SW 1271 (cell line): ENCODE measurements at regions not wholly inside any gene's neighbourhood (a gene's known extent, or its start where the extent isn't known, plus 50 kb on each side); places are given as distances from the start of the nearest gene placed in this dataset.
"Not testable (repeated sequence)": the region's sequence is repeated elsewhere in the genome, so short reads cannot be mapped to it uniquely, and the experiment has no call there.

ENCODE experiments used
- DNase-seq, 2 experiments: peaks; one replicate each; lab custom pipeline; 2025; lab: John Stamatoyannopoulos, UW

DNA sequence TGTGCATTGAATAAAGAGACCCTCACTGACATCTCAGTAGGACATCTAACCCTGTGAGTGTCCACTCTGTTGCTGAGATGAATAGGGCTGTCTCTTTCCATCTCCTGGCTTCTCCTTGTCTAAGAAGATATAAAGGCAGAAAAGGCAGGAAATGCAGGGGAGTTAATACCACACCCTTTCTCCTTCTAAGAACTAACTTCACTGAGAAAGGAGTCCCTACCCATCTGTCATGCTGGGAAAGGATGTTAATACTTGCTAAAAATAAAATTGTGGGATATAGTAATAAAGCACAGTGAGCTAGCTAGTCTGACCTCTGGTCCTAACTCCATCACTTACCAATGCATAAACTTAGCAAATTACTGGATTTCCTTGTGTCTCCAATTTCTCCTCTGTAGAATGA lies 213.9 kb upstream of the FIGN start:
- no peak for DNase-seq

DNA sequence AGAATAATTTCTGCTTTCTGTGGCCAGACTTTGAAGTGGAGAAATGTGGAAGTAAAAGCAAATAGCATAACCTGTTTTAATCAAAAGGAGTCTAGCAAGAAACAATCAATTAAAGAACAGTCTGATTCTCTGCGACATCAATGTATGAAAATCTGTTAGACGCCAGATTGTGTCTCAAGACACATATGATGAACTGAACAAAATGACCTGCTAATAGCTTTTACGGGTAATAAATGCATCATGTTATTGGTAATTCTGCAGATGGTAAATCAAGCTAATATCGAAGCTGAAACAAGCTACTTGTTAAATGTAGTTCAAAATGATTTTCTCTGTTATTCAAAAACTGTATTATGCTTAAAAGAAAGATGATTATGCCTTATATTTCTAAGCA lies 208.5 kb upstream of the FIGN start:
- DNase-seq = no peak

DNA sequence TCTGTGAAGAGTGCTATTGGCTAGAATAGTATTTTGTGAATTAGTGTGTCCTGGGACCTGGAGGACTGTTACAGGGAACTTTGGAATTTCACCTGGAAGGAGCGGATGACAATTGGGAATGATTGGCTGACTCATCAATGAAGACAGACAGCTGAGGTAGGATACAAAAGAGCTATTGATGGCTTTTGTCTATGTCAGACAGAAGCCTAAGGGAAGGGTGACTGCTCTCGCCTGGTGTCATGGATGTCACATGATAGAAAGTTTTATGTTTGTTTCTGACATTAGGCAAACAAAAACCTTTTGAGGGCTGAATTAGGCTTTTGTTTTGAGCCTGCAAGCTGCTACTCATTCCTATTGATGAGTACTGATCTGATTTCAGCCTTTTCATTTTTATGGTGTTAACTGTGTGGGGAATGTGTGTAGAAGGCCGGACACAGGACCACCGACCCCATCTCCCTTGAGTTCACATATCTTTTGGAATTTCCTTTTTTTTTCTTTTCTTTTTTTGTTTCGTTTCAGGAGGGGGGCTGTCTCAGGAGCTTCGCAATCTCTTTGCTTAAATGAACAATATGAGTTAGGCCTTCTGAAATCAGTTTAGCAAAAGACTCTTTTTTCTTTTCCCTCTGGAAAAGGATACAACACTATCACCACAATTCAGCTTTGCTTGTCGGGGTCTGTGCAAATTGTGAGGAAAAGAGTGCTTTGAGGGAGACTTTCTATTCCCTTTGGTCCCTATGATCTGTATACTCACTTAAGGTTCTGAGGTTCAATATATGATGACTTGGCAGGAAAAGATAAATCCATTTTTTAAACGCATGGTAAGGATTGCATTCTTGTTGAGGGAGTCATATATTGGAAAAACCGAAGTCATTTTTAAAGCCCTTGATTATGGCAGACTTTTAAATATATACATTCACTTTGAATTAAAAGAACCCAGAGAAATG lies 207.9 kb upstream of the FIGN start:
- DNase-seq = no peak

DNA sequence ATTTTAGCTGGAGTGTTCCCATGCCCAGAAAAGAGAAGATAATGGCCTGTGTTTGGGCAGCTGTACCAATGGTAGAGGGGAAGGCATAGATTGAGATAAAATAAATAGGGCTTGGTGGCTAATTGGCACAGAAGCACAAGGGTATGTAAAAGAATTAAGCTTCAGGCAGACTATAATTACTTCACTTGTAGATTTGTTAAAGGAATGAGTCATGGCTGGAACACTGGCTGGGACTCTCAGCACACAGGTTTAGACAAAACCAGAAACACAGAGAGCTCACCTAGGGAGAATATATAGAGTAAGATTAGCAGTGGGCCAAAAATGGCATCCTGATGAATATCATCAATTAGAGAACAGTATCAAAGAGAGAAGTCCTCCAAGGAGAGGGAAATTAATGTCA lies 198.3 kb upstream of the FIGN start:
- no peak for DNase-seq

DNA sequence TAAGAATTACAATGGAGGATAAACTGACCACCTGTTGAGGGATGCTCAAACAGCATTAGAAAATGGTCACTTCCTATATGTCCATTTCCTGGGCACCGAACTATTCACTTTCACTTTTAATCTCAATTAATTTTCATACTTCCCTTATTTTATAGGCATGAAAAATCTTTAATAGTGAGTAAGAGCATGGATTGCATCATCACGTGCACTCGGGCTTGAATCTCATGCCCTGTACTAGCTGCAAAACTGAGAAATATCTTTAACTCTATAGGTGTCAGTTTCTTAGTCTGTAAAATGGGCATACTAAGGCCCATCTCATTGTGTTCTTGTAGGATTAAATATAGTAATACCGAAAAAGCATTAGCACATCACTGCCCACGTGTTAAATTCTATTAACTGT lies 183.9 kb upstream of the FIGN start:
- DNase-seq = no peak

DNA sequence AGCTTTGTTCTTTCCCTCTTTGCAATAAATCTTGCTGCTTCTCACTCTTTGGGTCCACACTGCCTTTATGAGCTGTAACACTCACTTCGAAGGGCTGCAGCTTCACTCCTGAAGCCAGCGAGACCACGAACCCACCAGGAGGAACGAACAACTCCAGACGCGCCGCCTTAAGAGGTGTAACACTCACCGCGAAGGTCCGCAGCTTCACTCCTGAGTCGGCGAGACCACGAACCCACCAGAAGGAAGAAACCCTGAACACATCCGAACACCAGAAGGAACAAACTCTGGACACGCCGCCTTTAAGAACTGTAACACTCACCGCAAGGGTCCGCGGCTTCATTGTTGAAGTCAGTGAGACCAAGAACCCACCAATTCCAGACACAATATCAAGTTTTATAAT lies 178.7 kb upstream of the FIGN start:
- not testable (repeated sequence) for DNase-seq

DNA sequence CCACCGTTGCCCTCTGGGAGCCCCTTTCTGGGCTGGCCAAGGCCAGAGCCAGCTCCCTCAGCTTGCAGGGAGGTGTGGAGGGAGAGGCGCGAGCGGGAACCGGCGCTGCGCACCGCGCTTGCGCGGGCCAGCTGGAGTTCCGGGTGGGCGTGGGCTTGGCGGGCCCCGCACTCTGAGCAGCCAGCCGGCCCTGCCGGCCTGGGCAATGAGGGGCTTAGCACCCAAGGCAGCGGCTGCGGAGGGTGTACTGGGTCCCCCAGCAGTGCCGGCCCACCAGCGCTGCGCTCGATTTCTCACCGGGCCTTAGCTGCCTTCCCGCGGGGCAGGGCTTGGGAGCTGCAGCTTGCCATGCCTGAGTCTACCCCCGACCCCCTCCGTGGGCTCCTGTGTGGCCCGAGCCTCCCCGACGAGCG lies 177.7 kb upstream of the FIGN start:
- DNase-seq = not testable (repeated sequence)

DNA sequence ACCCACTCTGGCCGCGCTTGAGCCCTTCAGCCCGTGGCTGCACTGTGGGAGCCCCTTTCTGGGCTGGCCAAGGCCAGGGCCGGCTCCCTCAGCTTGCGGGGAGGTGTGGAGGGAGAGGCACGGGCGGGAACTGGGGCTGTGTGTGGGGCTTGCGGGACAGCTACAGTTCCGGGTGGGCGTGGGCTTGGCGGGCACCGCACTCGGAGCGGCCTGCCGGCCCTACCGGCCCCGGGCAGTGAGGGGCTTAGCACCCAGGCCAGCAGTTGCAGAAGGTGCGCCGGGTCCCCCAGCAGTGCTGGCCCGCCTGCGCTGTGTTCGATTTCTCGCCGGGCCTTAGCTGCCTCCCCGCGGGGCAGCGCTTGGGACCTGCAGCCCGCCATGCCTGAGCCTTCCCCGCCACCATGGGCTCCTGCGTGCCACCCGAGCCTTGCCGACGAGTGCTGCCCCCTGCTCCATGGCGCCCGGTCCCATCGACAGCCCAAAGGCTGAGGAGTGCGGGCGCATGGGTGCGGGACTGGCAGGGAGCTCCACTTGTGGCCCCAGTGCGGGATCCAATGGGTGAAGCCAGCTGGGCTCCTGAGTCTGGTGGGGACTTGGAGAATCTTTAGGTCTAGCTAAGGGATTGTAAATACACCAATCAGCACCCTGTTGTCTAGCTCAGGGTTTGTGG lies 173.7 kb upstream of the FIGN start:
- DNase-seq = no peak

DNA sequence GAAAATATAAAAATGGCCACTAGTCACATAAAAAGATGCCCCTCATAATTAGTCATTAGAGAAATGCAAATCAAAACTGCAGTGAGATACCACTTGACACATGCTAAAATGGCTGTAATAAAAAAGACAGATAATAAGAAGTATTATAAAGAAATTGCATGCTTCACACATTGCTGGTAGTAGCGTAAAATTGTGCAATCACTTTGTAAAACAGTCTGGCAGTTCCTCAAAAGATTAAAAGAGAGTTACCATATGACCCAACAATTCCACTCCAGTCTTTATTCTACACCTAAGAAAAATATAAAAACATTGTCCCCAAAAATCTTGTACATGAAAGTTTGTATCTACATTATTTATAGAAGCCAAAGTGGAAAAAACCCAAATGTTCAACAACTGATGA lies 170.6 kb upstream of the FIGN start:
- no peak for DNase-seq

DNA sequence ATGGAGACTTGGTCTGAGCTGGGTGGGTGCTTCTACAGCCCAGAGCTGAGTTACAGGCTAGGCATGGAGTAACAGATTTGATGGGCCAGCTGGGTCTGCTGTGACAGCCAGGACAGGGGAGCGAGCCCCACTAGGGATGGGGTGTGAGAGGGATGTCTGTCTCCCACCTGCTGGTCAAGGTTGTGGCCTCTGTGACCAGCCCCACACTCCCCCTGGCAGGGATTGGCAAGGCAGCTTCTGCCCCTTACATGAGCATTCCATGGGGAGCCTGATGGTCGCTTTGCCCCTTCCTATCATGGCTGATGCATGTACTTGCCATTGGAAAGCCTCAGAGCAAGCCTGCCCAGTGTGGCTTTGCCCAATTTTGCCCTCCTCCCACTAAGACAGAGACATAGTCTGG lies 162.0 kb upstream of the FIGN start:
- DNase-seq = no peak

DNA sequence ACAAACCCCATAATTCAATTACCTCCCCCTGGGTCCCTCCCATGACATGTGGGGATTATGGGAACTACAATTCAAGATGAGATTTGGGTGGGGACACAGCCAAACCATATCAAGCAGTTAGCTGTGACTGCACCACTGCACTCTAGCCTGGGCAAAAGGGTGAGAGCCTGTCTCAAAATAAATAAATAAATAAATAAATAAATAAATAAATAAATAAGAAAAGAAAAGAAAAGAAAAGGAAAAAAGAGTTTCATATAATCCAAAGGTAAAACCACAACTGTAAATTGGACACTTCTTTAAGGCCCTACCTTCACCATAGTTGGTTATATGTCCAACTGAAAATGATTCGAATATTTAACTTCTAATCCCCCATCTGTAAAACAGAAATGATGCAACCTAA lies 157.6 kb upstream of the FIGN start:
- not testable (repeated sequence) for DNase-seq

DNA sequence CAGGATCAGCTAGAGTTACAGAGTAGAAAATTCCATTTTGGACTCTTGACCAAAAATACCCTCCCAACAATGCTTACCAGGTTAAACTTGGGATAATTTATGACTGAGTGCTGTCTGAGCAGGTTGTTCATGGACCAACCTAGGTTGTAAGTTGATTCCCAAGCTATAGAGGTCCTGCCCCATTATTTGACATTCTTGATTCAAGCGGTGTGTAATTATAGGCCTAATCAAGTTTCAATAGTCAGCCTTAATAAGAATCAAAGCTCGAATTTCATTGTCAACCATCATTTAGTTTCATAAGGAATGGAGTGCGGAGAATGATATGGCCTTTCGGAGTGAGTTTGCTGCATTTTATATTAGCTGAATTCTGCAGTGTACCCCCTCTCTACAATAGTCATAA lies 152.8 kb upstream of the FIGN start:
- no peak for DNase-seq

DNA sequence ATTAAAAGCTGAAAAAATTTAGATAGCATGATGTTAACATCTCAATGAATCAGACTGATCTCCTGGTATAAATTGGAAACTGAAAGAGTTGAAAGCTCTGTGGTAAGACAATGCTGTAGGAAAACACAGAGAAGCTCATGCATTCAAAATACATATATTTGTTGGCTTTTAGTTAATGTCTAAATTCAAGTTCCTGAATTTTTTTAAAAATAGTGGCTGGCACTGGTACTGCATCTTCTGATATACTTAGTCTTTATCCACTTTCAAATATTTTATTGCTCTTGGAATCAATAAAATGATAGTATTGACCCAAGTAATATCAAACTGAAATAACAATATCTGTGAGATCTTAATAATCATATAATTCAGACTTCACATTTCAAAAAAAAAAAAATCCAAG lies 151.4 kb upstream of the FIGN start:
- DNase-seq = no peak

DNA sequence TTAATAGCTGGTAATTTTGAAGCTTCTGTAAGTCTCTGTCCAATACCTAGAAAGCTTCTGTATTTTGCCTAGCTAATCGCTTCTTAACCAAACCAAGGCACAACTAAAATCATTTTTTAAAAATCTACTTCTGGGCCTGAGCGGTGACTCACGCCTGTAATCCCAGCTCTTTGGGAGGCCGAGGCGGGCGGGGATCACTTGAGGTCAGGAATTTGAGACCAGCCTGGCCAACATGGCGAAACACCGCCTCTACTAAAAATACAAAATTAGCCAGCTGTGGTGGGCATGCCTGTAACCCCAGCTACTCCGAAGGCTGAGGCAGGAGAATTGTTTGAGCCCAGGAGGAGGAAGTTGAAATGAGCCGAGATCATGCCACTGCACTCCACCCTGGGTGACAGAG lies 148.6 kb upstream of the FIGN start:
- no peak for DNase-seq

DNA sequence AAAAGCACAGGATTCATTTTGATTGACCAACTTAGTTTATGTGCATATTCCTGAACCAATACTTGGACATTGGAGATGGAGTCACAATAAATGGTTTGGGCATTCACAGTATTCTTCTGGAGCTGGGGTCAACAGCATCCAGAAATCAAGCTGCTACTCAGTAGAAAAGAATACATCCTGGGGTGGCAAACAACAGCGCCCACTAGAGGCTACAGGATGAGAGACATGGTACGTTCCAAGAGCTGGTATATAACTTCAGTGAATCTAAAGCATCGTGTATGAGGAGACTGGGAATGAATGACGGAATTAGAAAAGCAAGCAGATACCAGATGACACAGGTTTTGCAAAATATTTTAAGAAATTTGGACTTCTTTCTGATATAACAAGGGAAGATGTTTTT lies 142.9 kb upstream of the FIGN start:
- peak in 1 of 2 experiments; percentile 34 for DNase-seq

DNA sequence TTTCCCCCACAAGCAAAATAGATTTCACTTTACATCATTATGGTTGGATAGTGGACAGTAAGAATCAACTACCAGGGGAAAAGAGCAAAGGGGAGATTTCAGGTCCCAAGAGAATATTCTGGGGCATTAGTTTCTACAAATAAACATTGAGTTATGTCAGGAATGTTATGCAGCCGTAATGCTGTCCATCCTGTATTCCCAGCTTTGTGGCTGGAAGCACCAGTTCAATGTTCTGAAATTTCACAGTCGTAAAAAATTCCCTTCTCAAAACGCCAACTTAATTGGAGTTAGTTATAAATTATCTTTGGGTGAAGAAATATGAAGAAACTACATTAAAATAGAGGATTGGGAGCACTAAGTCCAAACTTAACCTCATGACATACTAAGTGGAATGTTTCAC lies 141.5 kb upstream of the FIGN start:
- DNase-seq = no peak

DNA sequence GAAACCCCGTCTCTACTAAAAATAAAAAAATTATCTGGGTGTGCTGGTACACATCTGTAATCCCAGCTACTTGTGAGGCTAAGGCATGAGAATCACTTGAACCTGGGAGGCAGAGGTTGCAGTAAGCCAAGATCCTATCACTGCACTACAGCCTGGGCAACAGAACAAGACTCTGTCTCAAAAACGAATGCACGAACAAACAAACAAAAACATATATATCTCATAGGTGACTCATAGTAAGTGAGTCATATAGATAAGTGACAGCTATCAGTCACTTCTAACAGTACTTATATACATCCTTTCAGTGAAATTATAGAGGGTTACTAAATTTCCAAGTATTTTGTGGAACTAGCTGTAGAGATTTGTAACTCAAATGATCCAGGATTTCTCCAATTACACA lies 127.3 kb upstream of the FIGN start:
- no peak for DNase-seq

DNA sequence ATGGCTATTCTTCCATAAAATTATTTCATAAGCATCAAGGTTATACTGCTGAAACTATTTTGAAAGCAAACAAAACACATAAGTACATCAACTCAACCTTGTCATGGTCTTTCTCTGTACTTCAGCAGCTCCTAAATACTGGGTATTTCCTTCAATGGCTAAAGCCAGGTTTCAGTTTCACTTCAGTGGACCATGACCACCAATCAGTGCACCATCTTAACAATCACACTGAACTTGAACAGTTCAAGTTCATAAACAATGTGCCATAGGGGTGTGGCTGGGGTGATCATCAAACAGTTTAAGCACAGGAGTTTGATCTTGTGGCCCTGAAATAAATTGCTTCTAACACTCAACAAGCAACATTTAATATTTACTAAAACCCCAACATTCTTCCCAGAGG lies 124.1 kb upstream of the FIGN start:
- no peak for DNase-seq

DNA sequence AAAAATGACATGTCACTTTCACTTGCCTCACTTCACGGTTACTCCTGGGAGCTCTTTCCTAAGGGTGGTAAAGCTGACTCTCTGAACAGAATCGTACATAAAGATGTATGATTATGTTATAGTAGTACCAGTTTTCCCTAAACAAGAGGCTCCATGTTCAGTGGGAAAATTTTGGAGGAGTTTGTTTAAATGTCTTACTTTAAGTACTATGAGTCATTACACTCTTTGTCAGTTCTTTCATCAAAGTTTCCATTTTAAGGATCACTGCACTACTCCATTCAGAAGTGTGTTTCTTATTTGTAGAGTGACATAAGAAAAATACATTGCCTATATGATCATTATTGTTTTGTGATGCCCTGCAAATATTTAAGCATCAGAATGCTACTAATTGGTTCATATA lies 121.1 kb upstream of the FIGN start:
- no peak for DNase-seq

DNA sequence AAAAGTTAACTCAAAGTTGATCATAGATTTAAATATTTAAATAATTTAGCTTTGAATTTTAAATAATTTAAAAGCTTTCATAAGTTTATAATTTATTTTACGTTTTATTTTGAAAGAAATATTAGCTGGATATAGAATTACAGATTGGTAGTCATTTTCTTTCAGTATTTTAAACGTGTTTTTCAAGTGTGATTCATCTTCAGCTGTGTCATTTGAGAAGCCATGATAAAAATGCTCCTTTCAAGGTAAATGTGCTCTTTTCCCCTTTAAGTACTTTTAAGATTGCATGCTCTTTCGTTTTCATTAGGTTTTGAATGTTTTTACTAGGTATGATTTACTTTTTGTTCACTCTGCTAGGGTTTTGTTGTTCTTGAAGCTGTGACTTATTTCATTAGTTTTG lies 116.8 kb upstream of the FIGN start:
- DNase-seq = no peak

DNA sequence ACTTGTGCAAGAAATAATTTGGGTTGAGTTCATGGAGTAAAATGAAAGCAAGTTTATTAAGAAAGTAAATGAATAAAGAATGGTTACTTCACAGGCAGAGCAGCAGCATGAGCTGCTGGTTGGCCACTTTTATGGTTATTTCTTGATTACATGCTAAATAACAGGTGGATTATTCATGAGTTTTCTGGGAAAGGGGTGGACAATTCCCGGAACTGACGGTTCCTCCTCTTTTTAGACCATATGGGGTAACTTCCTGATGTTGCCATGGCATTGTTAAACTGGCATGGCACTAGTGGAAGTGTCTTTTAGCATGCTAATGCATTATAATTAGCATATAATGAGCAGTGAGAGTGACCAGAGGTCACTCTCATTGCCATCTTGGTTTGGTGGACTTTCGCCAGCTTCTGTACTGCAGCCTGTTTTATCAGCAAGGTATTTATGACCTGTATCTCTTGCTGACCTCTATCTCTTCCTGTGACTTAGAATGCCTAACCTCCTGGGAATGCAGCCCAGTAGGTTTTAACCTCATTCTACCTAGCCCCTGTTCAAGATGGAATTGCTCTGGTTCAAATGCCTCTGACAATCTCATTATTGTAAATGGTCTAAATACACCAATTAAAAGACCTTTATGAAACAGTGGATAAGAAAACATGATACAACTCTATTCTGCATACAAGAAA lies 114.1 kb upstream of the FIGN start:
- DNase-seq = no peak

DNA sequence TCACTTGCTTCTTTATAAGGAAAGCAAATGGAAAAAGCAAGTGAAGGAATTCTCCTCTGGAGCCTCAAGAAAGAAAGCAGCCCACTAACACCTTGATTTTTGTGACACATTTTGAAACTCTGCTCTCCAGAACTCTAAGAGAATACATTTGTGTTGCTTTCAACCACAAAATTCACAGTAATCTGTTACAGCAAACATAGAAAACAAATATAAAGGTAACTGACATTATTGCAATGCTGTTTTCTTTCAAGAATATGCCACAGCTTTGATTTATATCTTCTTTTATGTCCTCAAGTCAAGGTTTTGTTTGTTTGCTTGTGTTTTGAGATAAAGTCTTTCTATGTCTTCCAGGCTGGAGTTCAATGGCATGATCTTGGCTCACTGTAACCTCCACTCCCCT lies 103.1 kb upstream of the FIGN start:
- DNase-seq = no peak

DNA sequence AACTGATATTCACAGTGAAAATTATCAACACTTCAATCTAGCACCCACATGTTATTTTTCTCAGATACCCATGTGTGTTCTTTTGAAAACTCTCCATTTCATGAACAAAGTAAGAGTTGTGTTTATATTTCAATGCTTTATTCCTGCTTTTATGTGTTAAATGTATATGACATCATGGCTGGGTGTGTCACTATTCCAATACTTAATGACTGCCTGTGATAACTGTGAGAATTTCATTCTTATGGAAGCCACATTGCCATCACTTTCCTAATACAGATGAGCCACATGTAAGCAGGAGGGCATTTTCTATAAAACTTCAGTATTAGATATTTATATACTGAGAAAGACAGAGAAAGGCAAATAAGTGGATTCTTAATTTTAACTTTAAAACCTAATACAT lies 100.4 kb upstream of the FIGN start:
- no peak for DNase-seq
